ENCODE measurements at regions not wholly inside any gene's neighbourhood (a gene's known extent, or its start where the extent isn't known, plus 50 kb on each side); places are given as distances from the start of the nearest gene placed in this dataset.
A peak's percentile ranks its signal among the peaks of the same experiment; 100 is the strongest.

DNA sequence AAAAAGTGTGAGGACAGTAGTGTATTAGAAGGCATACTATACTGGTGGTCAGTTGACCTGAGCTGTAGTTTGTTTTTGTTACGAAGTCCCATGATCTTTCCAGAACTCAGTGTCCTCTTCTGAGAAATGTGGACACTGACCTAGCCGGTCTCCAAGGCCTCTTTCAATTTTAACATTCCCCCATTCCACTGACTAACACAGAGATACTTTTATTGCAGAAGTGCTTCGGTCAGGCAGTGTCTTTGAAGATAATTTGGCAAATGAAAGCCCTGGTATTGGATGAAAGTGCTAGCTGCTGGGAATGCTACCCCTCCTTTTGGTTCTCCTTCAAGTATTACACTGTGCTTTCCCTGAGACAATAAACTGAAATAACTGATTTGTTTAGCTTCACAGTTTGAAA is 89.4 kb downstream of the LMO4 start:
- no peaks in the 10 kb centered on the region for H3K9me3 ChIP-seq
- intact Hi-C loops (cut with DNase I): no loop called here
- H3K27ac ChIP-seq: peak overlapping the region; percentile 66
- H3K4me1 ChIP-seq: peaks cover 13% of the 10 kb centered on the region
- no peaks in the 10 kb centered on the region for H3K36me3 ChIP-seq
- H3K27me3 ChIP-seq: no peaks in the 10 kb centered on the region
- DNase-seq (ENCODE audit: extremely low spot score in 2 of 2): no peak
- no peak overlapping the region for H3K4me3 ChIP-seq
- no peak for TF ChIP-seq CTCF (IDR thresholded peaks at IDR 0.05)
- peak in 1 of 2 donors; percentile 44 for TF ChIP-seq POLR2AphosphoS5 (IDR thresholded peaks at IDR 0.05; ENCODE audit: insufficient read depth in 1 of 2, low read depth in 1 of 2)
- TF ChIP-seq POLR2A (IDR thresholded peaks at IDR 0.05): no peak

DNA sequence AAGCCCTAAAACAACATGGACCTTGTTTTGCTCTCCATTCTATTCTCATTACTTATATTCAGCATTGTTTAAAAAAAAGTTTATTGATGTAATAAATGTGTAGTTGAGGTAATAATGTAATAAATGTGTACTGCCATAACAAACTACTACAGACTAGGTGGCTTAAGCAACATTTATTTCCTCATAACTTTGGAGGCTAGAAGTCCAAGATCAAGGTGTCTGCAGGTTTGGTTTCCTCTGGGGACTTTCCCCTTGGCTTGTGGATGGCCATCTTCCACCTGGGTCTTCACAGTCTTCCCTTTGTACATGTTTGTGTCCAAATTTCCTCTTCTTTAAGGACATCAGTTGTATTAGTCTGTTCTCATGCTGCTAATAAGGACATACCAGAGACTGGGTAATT is 93.1 kb downstream of the LMO4 start:
- H3K27me3 ChIP-seq: no peaks in the 10 kb centered on the region
- peaks cover 13% of the 10 kb centered on the region for H3K4me1 ChIP-seq
- H3K36me3 ChIP-seq: no peaks in the 10 kb centered on the region
- TF ChIP-seq CTCF (IDR thresholded peaks at IDR 0.05) (no peak), POLR2A (IDR thresholded peaks at IDR 0.05) (no peak), POLR2AphosphoS5 (IDR thresholded peaks at IDR 0.05; ENCODE audit: insufficient read depth in 1 of 2, low read depth in 1 of 2) (no peak)
- H3K9me3 ChIP-seq: no peaks in the 10 kb centered on the region
- H3K4me3 ChIP-seq: no peak overlapping the region
- intact Hi-C loops (cut with DNase I): no loop called here
- H3K27ac ChIP-seq: no peak overlapping the region
- no peak for DNase-seq (ENCODE audit: extremely low spot score in 2 of 2)

DNA sequence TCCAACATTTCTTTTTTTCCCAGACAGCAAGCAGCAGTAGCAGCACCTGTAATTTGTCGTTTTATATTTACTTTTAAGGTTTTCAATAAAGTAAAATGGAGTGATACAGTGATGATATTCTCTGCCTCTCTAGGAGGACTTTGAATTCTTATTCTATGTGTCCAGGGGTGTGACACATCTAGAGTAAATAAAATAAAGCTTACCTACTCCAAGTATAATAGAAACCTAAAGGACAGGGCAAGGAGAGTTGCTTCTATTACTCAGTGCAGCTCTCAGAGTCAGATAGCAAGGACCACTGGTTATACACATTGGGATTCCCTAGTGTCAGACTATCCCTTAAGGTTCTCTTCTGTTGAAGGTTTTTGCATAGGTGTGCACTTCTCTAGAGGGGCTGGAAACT is 95.9 kb downstream of the LMO4 start:
- Histone ChIP-seq H3K9me3 (no peaks in the 10 kb centered on the region), H3K27ac (no peak overlapping the region), H3K4me3 (no peak overlapping the region), H3K4me1 (no peaks in the 10 kb centered on the region), H3K36me3 (no peaks in the 10 kb centered on the region), H3K27me3 (no peaks in the 10 kb centered on the region)
- DNase-seq (ENCODE audit: extremely low spot score in 2 of 2): no peak
- TF ChIP-seq POLR2AphosphoS5 (IDR thresholded peaks at IDR 0.05; ENCODE audit: insufficient read depth in 1 of 2, low read depth in 1 of 2) (no peak), POLR2A (IDR thresholded peaks at IDR 0.05) (no peak)
- intact Hi-C loops (cut with DNase I): no loop called here

DNA sequence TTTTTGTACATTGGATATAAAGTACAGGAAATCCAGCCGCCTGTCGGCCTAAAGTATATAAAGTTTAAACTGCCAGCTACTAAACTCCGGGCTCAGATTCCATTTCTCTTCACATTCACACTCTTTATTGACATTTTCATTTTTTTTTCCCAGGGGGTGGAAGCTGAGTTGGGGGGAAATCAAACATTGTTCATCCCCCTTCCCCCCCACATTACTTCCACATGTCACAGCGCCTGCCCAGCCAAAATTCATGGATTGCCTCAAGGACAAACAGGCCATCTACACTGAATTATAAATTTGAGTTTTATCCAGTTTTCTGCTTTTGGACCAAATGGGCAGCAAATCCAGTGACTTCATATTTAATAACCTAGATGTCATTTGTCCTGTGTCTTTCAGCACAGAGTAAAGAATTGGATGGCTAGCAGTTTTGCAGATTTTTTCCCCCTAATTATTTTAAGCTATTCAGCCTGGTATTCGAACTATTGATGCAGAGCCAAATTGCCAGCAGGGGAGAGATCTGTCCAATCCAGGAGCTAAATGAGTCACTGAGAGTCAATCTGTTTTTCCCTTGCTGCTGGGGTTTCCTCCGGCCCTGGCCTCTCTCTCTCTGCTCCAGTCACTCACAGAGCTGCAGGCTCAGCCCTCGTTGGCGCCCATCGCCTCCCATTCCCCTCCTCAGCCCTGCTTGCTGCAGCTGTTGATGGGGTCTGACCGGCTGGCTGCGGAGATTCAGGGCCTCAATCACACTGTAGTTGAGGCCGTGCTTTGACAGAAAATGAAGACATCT is 98.0 kb downstream of the LMO4 start:
- no peak overlapping the region for H3K27ac ChIP-seq
- no peak for TF ChIP-seq CTCF (IDR thresholded peaks at IDR 0.05)
- TF ChIP-seq POLR2AphosphoS5 (IDR thresholded peaks at IDR 0.05; ENCODE audit: insufficient read depth in 1 of 2, low read depth in 1 of 2): no peak
- TF ChIP-seq POLR2A (IDR thresholded peaks at IDR 0.05): no peak
- H3K4me1 ChIP-seq: no peaks in the 10 kb centered on the region
- intact Hi-C loops (cut with DNase I): no loop called here
- DNase-seq (ENCODE audit: extremely low spot score in 2 of 2): no peak
- no peak overlapping the region for H3K4me3 ChIP-seq
- no peaks in the 10 kb centered on the region for H3K9me3 ChIP-seq
- H3K36me3 ChIP-seq: no peaks in the 10 kb centered on the region
- H3K27me3 ChIP-seq: no peaks in the 10 kb centered on the region

DNA sequence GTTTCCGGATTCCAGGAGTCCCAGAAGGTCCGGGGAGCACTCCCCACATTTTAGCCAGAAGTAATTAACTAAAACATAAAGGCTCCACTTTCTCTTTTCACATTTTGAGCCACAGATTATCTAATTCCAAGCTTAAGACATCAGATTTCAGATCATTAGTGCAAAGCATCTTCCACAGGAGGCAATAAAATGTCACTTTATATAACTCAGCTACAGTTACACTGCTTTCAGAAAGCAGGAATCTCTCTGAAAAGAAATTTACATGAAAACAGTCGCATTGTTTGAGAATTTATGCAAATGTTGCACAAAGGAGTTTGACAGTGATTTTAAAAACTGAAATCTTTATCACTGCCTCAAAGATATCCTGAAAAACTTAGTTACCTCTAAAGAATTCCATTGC is 99.7 kb downstream of the LMO4 start:
- Histone ChIP-seq H3K9me3 (no peaks in the 10 kb centered on the region), H3K4me1 (no peaks in the 10 kb centered on the region)

More for the DNA sequence above, 99.7 kb downstream of the LMO4 start:
- intact Hi-C loops (cut with DNase I): no loop called here
- Histone ChIP-seq H3K36me3 (no peaks in the 10 kb centered on the region), H3K27ac (no peak overlapping the region), H3K4me3 (no peak overlapping the region), H3K27me3 (no peaks in the 10 kb centered on the region)
- no peak for DNase-seq (ENCODE audit: extremely low spot score in 2 of 2)
- TF ChIP-seq POLR2A (IDR thresholded peaks at IDR 0.05) (no peak), POLR2AphosphoS5 (IDR thresholded peaks at IDR 0.05; ENCODE audit: insufficient read depth in 1 of 2, low read depth in 1 of 2) (no peak), CTCF (IDR thresholded peaks at IDR 0.05) (no peak)
